ENCODE measurements at regions not wholly inside any gene's neighbourhood (a gene's known extent, or its start where the extent isn't known, plus 50 kb on each side); places are given as distances from the start of the nearest gene placed in this dataset.

- H2BK5ac ChIP-seq (ENCODE audit: low read depth, low read length), result no peak overlapping the region
- DNase-seq (ENCODE audit: low read depth in 1 of 2, low spot score in 2 of 2) (no peak), FAIRE-seq (no peak)
- no peaks in the 10 kb centered on the region for H3K23me2 ChIP-seq (ENCODE audit: low read depth, low read length)
- TF ChIP-seq RAD21 (IDR thresholded peaks at IDR 0.05 in 1 of 2, conservative IDR thresholded peaks at IDR 0.05 in 1 of 2; ENCODE audit: low read depth in 2 of 2, low read length in 2 of 2) (no peak), CBX5 (IDR thresholded peaks at IDR 0.05; ENCODE audit: low read depth, low read length) (no peak)
- H3K4ac ChIP-seq (replicated peaks; ENCODE audit: insufficient read length, low read depth, low read length), result no peak overlapping the region
- H4K8ac ChIP-seq (ENCODE audit: extremely low read depth, insufficient read depth, low read length), result no peak overlapping the region
- H3K9ac ChIP-seq (replicated peaks in 1 of 4; ENCODE audit: extremely low read depth in 1 of 4, low read depth in 3 of 4, low read length in 3 of 4), result no peak overlapping the region
- H3K79me2 ChIP-seq (ENCODE audit: control insufficient read depth in 1 of 2, insufficient read depth in 2 of 2, low read length in 2 of 2), result no peaks in the 10 kb centered on the region
- no peak overlapping the region for H3K23ac ChIP-seq (ENCODE audit: insufficient read length)
- no peak overlapping the region for H2AFZ ChIP-seq (ENCODE audit: low read length)
- H3K36me3 ChIP-seq (ENCODE audit: control insufficient read depth in 2 of 4, insufficient read depth in 4 of 4, low read length in 3 of 4), result no peaks in the 10 kb centered on the region
- no peak overlapping the region for H4K91ac ChIP-seq (replicated peaks; ENCODE audit: insufficient read length, low read length)
- no peak overlapping the region for H2BK120ac ChIP-seq (replicated peaks; ENCODE audit: low read depth, low read length)
- CTCF ChIA-PET (ENCODE audit: partially characterized antibody), result no interaction called here
- H2BK20ac ChIP-seq (ENCODE audit: low read length), result no peak overlapping the region
- H3K79me1 ChIP-seq (ENCODE audit: low read depth, low read length), result no peaks in the 10 kb centered on the region
- no peak overlapping the region for H4K5ac ChIP-seq (ENCODE audit: insufficient read length, low read depth, low read length)
- no peaks in the 10 kb centered on the region for H4K20me1 ChIP-seq (replicated peaks in 1 of 2; ENCODE audit: control insufficient read depth in 1 of 2, insufficient read depth in 2 of 2, low read length in 2 of 2)
- H3K56ac ChIP-seq (replicated peaks; ENCODE audit: insufficient read length, low read depth, low read length), result no peak overlapping the region
- no peak overlapping the region for H3K4me2 ChIP-seq (ENCODE audit: insufficient read depth in 1 of 2, low read depth in 2 of 2, low read length in 2 of 2)
- H3K9me3 ChIP-seq (ENCODE audit: insufficient read depth in 2 of 2, low read depth in 1 of 2, low read length in 1 of 2), result no peaks in the 10 kb centered on the region
- no peak overlapping the region for H2BK12ac ChIP-seq (ENCODE audit: low read depth, low read length)
- H2BK15ac ChIP-seq (ENCODE audit: low read length), result no peak overlapping the region
- no peaks in the 10 kb centered on the region for H3K27me3 ChIP-seq (replicated peaks in 1 of 4; ENCODE audit: control insufficient read depth in 3 of 4, extremely low read depth in 1 of 4, insufficient read depth in 3 of 4, low read length in 3 of 4)
- H2AK5ac ChIP-seq (ENCODE audit: low read depth, low read length), result no peak overlapping the region
- H3K4me3 ChIP-seq (ENCODE audit: extremely low read depth in 1 of 4, insufficient read depth in 2 of 4, low read depth in 3 of 4, low read length in 4 of 4), result no peak overlapping the region
- WGBS, 2 experiments (ENCODE audit: extremely low coverage in 1 of 2, insufficient coverage in 1 of 2, insufficient read length in 1 of 2, insufficient replicate concordance in 2 of 2, low coverage in 1 of 2, low lambda C conversion rate in 2 of 2, missing lambda C conversion rate in 1 of 2), result 88% methylated on average over 2 of the region's 2 CpGs; no CpG with 5 or more reads in 1 of the 2 experiments
- no peaks in the 10 kb centered on the region for H3K4me1 ChIP-seq (replicated peaks in 1 of 4; ENCODE audit: control insufficient read depth in 3 of 4, insufficient read depth in 4 of 4, low read length in 3 of 4)
- no peak overlapping the region for H3K27ac ChIP-seq (ENCODE audit: low read depth, low read length)
- no peak overlapping the region for H3K14ac ChIP-seq (ENCODE audit: insufficient read length)
- no peak overlapping the region for H3K18ac ChIP-seq (ENCODE audit: extremely low read depth, low read length)
- POLR2A ChIA-PET (ENCODE audit: partially characterized antibody), result no interaction called here
Observed at GRCh38 chr20:60463798-60464197, 505.6 kb downstream of the CDH26 start.

Data from H1 (cell line).